ENCODE measurements at regions not wholly inside any gene's neighbourhood (a gene's known extent, or its start where the extent isn't known, plus 50 kb on each side); places are given as distances from the start of the nearest gene placed in this dataset.

DNA sequence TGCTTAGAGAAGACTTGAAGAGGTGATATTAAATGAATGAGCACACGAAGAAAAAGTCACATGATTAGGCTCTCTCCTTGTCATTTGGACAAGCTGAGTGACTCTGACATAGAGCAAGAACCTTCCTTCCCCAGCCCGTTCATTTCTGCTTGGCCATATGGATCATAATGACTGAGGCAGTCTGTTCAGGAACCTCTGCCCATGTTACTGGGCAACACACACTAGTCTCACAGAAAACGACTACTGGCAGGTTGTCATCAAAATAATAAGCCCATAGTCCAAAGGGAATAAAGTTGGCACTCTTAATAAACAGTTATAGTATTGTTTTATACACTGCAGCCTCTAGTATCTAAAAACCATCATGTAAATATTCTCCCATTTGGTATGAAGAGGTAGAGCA lies 635.0 kb downstream of the REEP3 start (continued):
- TF ChIP-seq ZFP30 (CRISPR knock-in tag; IDR thresholded peaks at IDR 0.05): no peak
- no peak for TF ChIP-seq ESRRG (CRISPR knock-in tag; IDR thresholded peaks at IDR 0.05)
- TF ChIP-seq PPARA (CRISPR knock-in tag; IDR thresholded peaks at IDR 0.05; ENCODE audit: borderline replicate concordance): no peak
- no peak for TF ChIP-seq ZNF8 (CRISPR knock-in tag; IDR thresholded peaks at IDR 0.05)
- no peak for TF ChIP-seq ZFP3 (CRISPR knock-in tag; IDR thresholded peaks at IDR 0.05)
- no peak for TF ChIP-seq SNAI2 (CRISPR knock-in tag; IDR thresholded peaks at IDR 0.05)
- TF ChIP-seq ZC3H10 (CRISPR knock-in tag; IDR thresholded peaks at IDR 0.05): no peak
- no peak for TF ChIP-seq GLIS3 (CRISPR knock-in tag; IDR thresholded peaks at IDR 0.05)
- TF ChIP-seq, protein P1, sequence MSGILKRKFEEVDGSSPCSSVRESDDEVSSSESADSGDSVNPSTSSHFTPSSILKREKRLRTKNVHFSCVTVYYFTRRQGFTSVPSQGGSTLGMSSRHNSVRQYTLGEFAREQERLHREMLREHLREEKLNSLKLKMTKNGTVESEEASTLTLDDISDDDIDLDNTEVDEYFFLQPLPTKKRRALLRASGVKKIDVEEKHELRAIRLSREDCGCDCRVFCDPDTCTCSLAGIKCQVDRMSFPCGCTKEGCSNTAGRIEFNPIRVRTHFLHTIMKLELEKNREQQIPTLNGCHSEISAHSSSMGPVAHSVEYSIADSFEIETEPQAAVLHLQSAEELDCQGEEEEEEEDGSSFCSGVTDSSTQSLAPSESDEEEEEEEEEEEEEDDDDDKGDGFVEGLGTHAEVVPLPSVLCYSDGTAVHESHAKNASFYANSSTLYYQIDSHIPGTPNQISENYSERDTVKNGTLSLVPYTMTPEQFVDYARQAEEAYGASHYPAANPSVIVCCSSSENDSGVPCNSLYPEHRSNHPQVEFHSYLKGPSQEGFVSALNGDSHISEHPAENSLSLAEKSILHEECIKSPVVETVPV (CRISPR knock-in tag; IDR thresholded peaks at IDR 0.05): no peak
- TF ChIP-seq, protein P2, sequence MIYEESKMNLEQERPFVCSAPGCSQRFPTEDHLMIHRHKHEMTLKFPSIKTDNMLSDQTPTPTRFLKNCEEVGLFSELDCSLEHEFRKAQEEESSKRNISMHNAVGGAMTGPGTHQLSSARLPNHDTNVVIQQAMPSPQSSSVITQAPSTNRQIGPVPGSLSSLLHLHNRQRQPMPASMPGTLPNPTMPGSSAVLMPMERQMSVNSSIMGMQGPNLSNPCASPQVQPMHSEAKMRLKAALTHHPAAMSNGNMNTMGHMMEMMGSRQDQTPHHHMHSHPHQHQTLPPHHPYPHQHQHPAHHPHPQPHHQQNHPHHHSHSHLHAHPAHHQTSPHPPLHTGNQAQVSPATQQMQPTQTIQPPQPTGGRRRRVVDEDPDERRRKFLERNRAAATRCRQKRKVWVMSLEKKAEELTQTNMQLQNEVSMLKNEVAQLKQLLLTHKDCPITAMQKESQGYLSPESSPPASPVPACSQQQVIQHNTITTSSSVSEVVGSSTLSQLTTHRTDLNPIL (CRISPR knock-in tag; IDR thresholded peaks at IDR 0.05; ENCODE audit: low read depth): no peak
- TF ChIP-seq OSR1 (CRISPR knock-in tag; IDR thresholded peaks at IDR 0.05): no peak
- TF ChIP-seq TOX (CRISPR knock-in tag; IDR thresholded peaks at IDR 0.05; ENCODE audit: borderline replicate concordance): no peak
- no peak for TF ChIP-seq ZNF565 (CRISPR knock-in tag; conservative IDR thresholded peaks at IDR 0.05; ENCODE audit: low read depth)

DNA sequence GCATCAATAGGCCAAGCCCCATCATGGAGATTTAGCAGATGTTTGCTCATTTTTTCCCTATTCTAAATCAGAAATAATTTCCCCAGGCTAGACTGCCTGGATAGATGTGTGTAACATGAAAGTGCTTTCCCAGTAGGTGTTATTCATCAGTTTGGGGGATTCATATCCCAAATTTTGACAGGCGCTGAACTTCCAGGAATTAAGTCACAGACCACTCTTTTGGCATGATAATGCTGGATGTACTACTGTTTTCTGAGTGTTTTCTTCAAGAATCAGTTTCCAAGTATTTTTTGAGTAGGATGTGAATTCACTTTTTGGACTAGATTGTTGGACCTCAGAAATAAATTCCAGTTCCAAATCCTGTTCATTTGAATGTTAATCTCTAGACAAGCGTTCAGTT lies 637.4 kb downstream of the REEP3 start:
- TF ChIP-seq ZFP3 (CRISPR knock-in tag; IDR thresholded peaks at IDR 0.05) (no peak), SNAI2 (CRISPR knock-in tag; IDR thresholded peaks at IDR 0.05) (no peak), ESRRG (CRISPR knock-in tag; IDR thresholded peaks at IDR 0.05) (no peak), ZC3H10 (CRISPR knock-in tag; IDR thresholded peaks at IDR 0.05) (no peak), ARNTL (CRISPR knock-in tag; IDR thresholded peaks at IDR 0.05; ENCODE audit: borderline replicate concordance, low read depth) (no peak), GLIS3 (CRISPR knock-in tag; IDR thresholded peaks at IDR 0.05) (no peak), ZFP30 (CRISPR knock-in tag; IDR thresholded peaks at IDR 0.05) (no peak), PPARA (CRISPR knock-in tag; IDR thresholded peaks at IDR 0.05; ENCODE audit: borderline replicate concordance) (no peak)
- TF ChIP-seq, protein P3, sequence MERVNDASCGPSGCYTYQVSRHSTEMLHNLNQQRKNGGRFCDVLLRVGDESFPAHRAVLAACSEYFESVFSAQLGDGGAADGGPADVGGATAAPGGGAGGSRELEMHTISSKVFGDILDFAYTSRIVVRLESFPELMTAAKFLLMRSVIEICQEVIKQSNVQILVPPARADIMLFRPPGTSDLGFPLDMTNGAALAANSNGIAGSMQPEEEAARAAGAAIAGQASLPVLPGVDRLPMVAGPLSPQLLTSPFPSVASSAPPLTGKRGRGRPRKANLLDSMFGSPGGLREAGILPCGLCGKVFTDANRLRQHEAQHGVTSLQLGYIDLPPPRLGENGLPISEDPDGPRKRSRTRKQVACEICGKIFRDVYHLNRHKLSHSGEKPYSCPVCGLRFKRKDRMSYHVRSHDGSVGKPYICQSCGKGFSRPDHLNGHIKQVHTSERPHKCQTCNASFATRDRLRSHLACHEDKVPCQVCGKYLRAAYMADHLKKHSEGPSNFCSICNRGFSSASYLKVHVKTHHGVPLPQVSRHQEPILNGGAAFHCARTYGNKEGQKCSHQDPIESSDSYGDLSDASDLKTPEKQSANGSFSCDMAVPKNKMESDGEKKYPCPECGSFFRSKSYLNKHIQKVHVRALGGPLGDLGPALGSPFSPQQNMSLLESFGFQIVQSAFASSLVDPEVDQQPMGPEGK (CRISPR knock-in tag; IDR thresholded peaks at IDR 0.05; ENCODE audit: borderline replicate concordance): no peak
- no peak for ATAC-seq

DNA sequence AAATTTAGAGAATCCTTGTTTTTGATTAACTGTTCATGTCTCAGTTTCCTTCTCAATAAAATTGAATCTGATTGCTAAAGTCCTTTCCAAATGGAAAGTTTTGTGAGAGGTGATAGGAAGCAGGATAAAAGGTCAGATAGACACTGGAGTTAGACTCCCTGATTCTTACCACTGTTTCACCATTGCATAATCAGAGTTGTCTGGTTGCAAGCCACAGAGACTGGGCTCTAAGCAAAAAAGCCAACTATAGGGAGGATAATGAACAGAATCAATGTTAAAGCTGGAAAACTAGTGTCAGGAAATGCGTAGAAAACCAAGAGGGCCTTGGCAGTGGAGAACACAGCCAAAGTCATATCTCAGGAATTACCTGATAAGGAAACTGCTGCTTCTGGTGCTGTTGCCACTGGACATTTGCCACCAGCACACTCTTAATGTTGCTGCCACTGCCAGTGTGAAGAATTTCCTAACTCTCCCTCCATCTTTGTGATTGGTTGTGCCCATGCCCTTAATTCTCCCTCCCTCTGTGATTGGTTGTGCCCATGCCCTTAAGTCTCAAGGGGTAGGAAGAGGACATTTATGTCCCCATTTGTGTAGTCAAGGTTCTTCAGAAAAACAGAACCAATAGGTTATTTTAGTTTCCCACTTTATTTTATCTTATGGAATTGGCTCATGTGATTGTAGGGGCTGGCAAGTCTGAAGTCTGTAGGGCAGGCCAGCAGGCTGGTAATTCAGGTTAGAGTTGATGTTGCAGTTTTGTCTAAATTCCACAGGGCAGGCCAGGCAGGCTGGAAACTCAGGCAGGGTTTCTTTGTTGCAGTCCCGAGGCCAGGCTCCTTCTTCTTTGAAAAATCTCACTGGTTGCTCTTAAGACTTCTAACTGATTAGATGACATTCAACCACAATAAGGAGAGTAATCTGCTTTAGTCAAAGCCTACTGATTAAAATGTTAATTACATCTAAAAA lies 639.0 kb downstream of the REEP3 start:
- no peak for ATAC-seq

More for the DNA sequence above, 639.0 kb downstream of the REEP3 start:
- TF ChIP-seq BACH2 (CRISPR knock-in tag; IDR thresholded peaks at IDR 0.05; ENCODE audit: borderline replicate concordance) (no peak), GLIS3 (CRISPR knock-in tag; IDR thresholded peaks at IDR 0.05) (no peak), SNAI2 (CRISPR knock-in tag; IDR thresholded peaks at IDR 0.05) (no peak), OSR1 (CRISPR knock-in tag; IDR thresholded peaks at IDR 0.05) (no peak), ZC3H10 (CRISPR knock-in tag; IDR thresholded peaks at IDR 0.05) (no peak), ZNF565 (CRISPR knock-in tag; conservative IDR thresholded peaks at IDR 0.05; ENCODE audit: low read depth) (no peak), ZNF70 (CRISPR knock-in tag; IDR thresholded peaks at IDR 0.05) (no peak), PPARA (CRISPR knock-in tag; IDR thresholded peaks at IDR 0.05; ENCODE audit: borderline replicate concordance) (no peak)
- TF ChIP-seq, protein P1 (CRISPR knock-in tag; IDR thresholded peaks at IDR 0.05): no peak
- TF ChIP-seq, protein P4, sequence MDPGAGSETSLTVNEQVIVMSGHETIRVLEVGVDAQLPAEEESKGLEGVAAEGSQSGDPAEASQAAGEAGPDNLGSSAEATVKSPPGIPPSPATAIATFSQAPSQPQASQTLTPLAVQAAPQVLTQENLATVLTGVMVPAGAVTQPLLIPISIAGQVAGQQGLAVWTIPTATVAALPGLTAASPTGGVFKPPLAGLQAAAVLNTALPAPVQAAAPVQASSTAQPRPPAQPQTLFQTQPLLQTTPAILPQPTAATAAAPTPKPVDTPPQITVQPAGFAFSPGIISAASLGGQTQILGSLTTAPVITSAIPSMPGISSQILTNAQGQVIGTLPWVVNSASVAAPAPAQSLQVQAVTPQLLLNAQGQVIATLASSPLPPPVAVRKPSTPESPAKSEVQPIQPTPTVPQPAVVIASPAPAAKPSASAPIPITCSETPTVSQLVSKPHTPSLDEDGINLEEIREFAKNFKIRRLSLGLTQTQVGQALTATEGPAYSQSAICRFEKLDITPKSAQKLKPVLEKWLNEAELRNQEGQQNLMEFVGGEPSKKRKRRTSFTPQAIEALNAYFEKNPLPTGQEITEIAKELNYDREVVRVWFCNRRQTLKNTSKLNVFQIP (CRISPR knock-in tag; IDR thresholded peaks at IDR 0.05; ENCODE audit: borderline replicate concordance, low read depth): no peak
